Epithelial cell of prostate (primary cell): ENCODE measurements at regions not wholly inside any gene's neighbourhood (a gene's known extent, or its start where the extent isn't known, plus 50 kb on each side); places are given as distances from the start of the nearest gene placed in this dataset.
A peak's percentile ranks its signal among the peaks of the same experiment; 100 is the strongest.
"Not testable (repeated sequence)": the region's sequence is repeated elsewhere in the genome, so short reads cannot be mapped to it uniquely, and the experiment has no call there.

Experiments
- DNase-seq: peaks from one replicate; pipeline ENCODE4 v3.0.0-alpha.2; 2011; ENCODE audit warnings: low read depth, low spot score
- H3K27ac ChIP-seq: fragments of 450-650 bp; 2 replicates; pipeline ENCODE4 v1.5.1; 2017; ENCODE audit warnings: mild to moderate bottlenecking

- DNase-seq = no peak
- H3K27ac ChIP-seq = no peak overlapping the region
Observed at GRCh38 chr15:60251300-60252070, 146.3 kb downstream of the ANXA2 start.

DNA sequence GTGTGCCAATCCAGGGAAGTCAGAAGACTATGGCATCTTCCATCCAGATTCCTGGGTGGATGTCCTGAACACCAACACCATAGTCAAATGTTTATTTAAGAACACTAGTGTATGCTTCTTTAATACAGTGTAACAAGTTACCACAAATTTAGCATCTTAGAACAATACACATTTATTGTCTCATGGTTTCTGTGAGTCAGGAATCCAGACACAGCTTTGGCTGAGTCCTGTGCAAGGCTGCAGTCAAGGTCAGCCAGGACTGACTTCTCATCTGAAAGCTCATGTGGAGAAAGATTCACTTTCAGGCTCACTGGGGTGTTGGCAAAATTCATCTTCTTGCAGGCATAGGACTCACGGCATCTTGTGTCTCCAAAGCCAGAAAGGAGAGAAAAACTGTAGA lies 143.4 kb downstream of the ANXA2 start:
- H3K27ac ChIP-seq = no peak overlapping the region

GRCh38 chr15:60255390-60255789 lies 142.4 kb downstream of the ANXA2 start:
- peak; percentile 93 for DNase-seq
- H3K27ac ChIP-seq = peak overlapping the region; percentile 19

More for the DNA sequence above, 143.4 kb downstream of the ANXA2 start:
- DNase-seq = peak; percentile 10

DNA sequence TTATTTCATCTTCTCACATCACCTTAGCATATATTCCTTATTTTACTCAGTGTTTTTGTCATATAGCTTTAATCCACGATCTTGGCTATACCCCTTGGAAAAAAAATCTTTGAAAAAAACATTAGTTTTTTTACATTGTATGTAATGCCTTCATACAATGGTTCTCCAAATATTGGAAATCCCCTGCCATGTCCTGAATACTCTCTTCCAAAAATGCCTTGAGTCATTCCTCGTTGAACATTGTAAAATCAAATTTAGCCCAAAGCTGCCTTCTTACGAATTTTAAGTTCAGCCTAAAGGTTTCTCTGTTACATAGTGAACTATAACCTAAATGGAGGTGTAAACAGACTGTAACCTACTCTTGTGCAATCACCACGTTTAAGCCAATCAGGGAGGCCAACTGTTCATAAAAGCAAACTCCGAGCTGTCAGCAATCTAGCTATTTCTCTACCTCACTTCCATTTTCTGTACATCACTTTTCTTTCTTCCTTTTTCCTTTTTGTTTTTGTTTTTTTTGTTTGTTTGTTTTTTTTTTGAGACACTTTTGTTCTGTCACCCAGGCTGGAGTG lies 140.1 kb downstream of the ANXA2 start:
- no peak for DNase-seq
- no peak overlapping the region for H3K27ac ChIP-seq

GRCh38 chr15:60259469-60259868 lies 138.3 kb downstream of the ANXA2 start:
- no peak for DNase-seq
- no peak overlapping the region for H3K27ac ChIP-seq

DNA sequence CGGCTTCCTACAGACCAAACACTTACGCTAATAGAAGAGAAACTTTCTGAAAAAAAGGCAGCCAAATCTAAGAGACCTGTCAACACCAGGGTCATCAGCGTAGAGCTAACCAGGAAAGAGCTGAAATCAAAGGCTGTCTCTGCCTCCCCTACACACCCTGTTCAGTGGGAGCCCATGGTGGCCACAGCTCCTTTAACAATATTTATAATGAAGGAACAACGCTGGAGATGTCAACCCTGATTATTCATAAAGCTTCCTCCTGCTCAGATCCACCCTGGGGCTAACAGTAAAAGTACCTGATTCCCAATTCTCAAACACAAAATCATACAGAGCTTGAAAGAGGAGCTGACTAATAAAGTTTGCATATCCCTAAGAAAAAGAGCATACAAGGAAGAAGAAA lies 133.7 kb downstream of the ANXA2 start:
- DNase-seq = no peak
- H3K27ac ChIP-seq = no peak overlapping the region

DNA sequence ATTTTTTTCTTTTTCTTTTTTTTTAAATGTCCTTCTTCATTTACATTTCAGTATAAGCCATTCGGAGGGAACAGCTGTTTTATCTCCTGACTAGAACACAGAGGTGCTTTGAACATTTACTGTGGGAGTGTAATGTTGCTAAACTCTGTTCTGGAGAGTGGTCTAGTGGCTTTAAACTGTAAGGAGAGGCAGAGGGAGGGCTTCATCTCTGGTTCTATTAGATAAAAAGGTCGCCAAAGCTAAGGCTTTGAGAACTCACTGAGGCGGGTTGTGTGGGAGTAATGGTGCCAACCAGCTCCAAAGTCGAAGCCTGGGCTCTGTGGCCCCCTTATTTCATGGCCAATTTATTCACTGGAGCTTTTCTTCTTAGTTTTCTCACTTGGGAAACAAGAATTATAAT lies 133.2 kb downstream of the ANXA2 start:
- no peak overlapping the region for H3K27ac ChIP-seq
- DNase-seq = no peak

- no peak overlapping the region for H3K27ac ChIP-seq
- no peak for DNase-seq
Observed at GRCh38 chr15:60265057-60265456, 132.7 kb downstream of the ANXA2 start.

GRCh38 chr15:60272623-60273022 lies 125.2 kb downstream of the ANXA2 start:
- DNase-seq = no peak
- H3K27ac ChIP-seq = no peak overlapping the region

DNA sequence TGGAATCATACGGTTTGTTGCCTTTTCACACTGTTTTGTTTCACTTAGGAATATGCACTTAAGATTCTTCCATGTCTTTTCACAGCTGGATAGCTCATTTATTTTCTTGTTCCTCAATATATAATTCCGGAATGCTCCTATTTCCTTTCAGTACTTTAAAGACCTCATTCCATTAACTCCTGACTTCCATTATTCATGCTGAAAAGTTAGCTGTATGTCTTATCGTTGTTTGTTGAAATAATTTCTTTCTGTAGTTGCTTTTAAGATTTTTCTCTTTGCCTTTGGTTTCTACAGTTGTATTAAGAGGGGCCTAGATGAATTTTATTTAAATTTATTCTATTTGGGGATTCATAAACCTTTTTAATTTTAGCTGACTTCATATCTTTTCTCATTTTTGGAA lies 122.2 kb downstream of the ANXA2 start:
- DNase-seq = no peak

DNA sequence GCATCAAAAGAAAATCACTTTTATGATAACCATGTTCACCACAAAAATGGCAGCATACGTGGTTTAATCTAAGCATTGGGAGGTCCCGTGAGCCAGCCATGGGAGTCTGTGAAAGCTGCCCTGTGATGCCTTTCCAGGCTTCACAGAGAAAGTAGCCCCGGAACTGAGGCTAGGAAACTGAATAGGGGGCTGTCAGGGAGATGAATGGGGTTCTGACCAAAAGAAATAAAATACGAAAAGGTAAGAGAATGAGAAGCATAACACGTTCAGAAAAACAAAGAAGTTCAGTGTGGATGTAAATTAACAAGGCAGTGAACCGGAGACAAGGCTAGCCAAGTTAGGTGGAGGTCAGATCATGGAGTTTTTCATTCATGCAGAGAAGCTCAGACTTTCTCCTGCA lies 118.9 kb downstream of the ANXA2 start:
- H3K27ac ChIP-seq = no peak overlapping the region
- no peak for DNase-seq

More for the DNA sequence above, 122.2 kb downstream of the ANXA2 start:
- H3K27ac ChIP-seq = no peak overlapping the region

DNA sequence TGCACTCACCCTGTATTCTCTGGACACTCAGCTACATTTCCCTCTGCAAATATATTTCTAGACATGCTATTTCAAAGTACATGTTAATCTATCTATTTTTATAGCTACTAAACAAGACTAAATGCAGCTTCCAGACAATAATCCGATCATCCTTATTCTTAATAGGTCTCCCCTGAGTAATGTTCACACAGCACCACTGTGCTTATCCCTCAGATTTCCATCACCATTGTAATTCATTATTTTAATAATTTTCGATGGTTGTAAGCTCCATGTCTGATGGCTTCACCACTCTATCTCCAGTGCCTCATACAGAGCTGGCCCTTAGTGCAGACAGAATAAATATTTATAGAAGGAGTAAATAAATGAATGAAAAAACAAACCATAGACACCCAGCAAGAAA lies 117.5 kb downstream of the ANXA2 start:
- no peak overlapping the region for H3K27ac ChIP-seq
- no peak for DNase-seq

DNA sequence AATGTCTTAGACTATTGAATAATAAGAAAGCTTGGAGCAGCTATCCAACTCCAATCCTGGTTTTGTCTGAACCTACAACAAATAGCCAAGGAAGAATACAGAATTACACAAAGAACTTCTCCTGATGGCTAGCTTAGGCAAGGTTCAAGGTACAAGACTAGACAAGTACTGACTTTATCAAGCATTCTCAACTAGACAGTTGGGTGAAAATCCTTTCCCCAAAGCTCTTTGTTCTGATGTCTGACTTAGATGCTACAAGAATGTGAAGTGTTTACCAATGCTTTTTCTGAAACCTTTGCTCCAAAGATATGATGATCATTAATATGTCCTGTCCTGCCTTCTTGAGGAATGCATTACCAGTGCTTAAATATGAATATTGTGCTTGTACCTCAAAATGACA lies 113.8 kb downstream of the ANXA2 start:
- peak; percentile 2 for DNase-seq
- H3K27ac ChIP-seq = no peak overlapping the region

- H3K27ac ChIP-seq, DNase-seq: not testable (repeated sequence)
Observed at GRCh38 chr15:60295901-60296300, 101.9 kb downstream of the ANXA2 start.

DNA sequence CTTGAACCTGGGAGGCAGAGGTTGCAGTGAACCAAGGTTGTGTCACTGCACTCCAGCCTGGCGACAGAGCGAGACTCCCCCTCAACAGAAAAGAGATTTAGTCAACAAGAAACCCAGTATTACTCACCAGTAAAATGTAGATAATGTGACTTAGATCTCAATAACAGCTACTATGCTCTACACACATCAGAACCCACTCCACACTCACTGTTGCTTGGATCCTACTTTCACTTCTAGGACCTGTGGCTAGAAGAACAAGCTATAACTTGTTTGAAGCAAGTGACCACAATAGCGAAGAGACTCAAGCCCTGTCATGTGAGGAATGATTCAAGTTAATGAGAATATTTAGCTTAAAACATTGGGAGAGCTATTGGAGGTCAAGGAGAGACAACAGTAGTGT lies 100.7 kb downstream of the ANXA2 start:
- DNase-seq = peak; percentile 83
- H3K27ac ChIP-seq = no peak overlapping the region
